HFFc6 (cell line): ENCODE measurements at regions not wholly inside any gene's neighbourhood (a gene's known extent, or its start where the extent isn't known, plus 50 kb on each side); places are given as distances from the start of the nearest gene placed in this dataset.

Experiments used
- DNase-seq: peaks from one replicate; pipeline ENCODE4 v3.0.0-alpha.2; 2018
- H3K27ac Mint-ChIP-seq: 2 replicates; pipeline ENCODE4 v1.8.0; 2020; ENCODE audit warnings: mild to moderate bottlenecking, mixed read lengths
- H3K27me3 Mint-ChIP-seq: 2 replicates; pipeline ENCODE4 v1.8.0; 2021; ENCODE audit warnings: mild to moderate bottlenecking, moderate library complexity, mixed read lengths; ENCODE audit not compliant: insufficient read depth
- H3K36me3 Mint-ChIP-seq: 2 replicates; pipeline ENCODE4 v1.8.0; 2021; ENCODE audit warnings: low read depth, mixed read lengths
- H3K4me1 Mint-ChIP-seq: 2 replicates; pipeline ENCODE4 v1.8.0; 2020; ENCODE audit warnings: low read depth, mixed read lengths
- H3K4me3 Mint-ChIP-seq: 2 replicates; pipeline ENCODE4 v1.8.0; 2020; ENCODE audit warnings: mild to moderate bottlenecking, moderate library complexity, mixed read lengths
- H3K9me3 Mint-ChIP-seq: 2 replicates; pipeline ENCODE4 v1.8.0; 2020; ENCODE audit warnings: mild to moderate bottlenecking, mixed read lengths
- CTCF ChIP-seq: fragments of 200-600 bp; sonication (generic); IDR thresholded peaks from 2 replicates; pipeline ENCODE4 v1.5.0; 2021; ENCODE audit warnings: antibody characterized with exemption, mild to moderate bottlenecking

GRCh38 chr1:94713472-94714141, 106.5 kb upstream of the SLC44A3 start:
- peaks cover 2% of the 10 kb centered on the region; the same call in 1 of the 2 replicates for H3K27me3 Mint-ChIP-seq
- peak overlapping the region; percentile 86 for H3K27ac Mint-ChIP-seq
- peaks cover 5% of the 10 kb centered on the region; the same call in 1 of the 2 replicates for H3K36me3 Mint-ChIP-seq
- no peaks in the 10 kb centered on the region for H3K9me3 Mint-ChIP-seq
- H3K4me3 Mint-ChIP-seq = peak overlapping the region; percentile 3; the same call in 1 of the 2 replicates
- no peak for TF ChIP-seq CTCF
- DNase-seq = peak; percentile 94
- H3K4me1 Mint-ChIP-seq = peaks cover 63% of the 10 kb centered on the region

- Mint-ChIP-seq H3K4me3 (peak overlapping the region; percentile 4; the same call in 1 of the 2 replicates), H3K4me1 (peaks cover 87% of the 10 kb centered on the region), H3K27ac (peak overlapping the region; percentile 84), H3K9me3 (no peaks in the 10 kb centered on the region), H3K27me3 (peaks cover 2% of the 10 kb centered on the region; the same call in 1 of the 2 replicates), H3K36me3 (peaks cover 5% of the 10 kb centered on the region; the same call in 1 of the 2 replicates)
- peak; percentile 92 for DNase-seq
- TF ChIP-seq CTCF = no peak
These were observed 110.1 kb upstream of the SLC44A3 start for GRCh38 chr1:94709891-94710581.

- Mint-ChIP-seq H3K27me3 (peaks cover 2% of the 10 kb centered on the region; the same call in 1 of the 2 replicates), H3K4me3 (no peak overlapping the region), H3K36me3 (peaks cover 5% of the 10 kb centered on the region; the same call in 1 of the 2 replicates), H3K9me3 (no peaks in the 10 kb centered on the region), H3K4me1 (peaks cover 91% of the 10 kb centered on the region), H3K27ac (peak overlapping the region; percentile 84)
- TF ChIP-seq CTCF = no peak
- no peak for DNase-seq
These were observed 111.3 kb upstream of the SLC44A3 start for GRCh38 chr1:94708811-94709210.

- Mint-ChIP-seq H3K27ac (peak overlapping the region; percentile 84; the same call in 1 of the 2 replicates), H3K27me3 (peaks cover 2% of the 10 kb centered on the region; the same call in 1 of the 2 replicates), H3K4me3 (no peak overlapping the region), H3K4me1 (peaks cover 86% of the 10 kb centered on the region), H3K36me3 (peaks cover 5% of the 10 kb centered on the region; the same call in 1 of the 2 replicates), H3K9me3 (no peaks in the 10 kb centered on the region)
- DNase-seq = no peak
- no peak for TF ChIP-seq CTCF
These were observed 111.9 kb upstream of the SLC44A3 start for GRCh38 chr1:94708299-94708685.

GRCh38 chr1:94707321-94708298, 112.5 kb upstream of the SLC44A3 start:
- Mint-ChIP-seq H3K9me3 (no peaks in the 10 kb centered on the region), H3K36me3 (peaks cover 5% of the 10 kb centered on the region; the same call in 1 of the 2 replicates), H3K4me3 (no peak overlapping the region), H3K27ac (peak overlapping the region; percentile 57; the same call in 1 of the 2 replicates), H3K27me3 (peaks cover 2% of the 10 kb centered on the region; the same call in 1 of the 2 replicates), H3K4me1 (peaks cover 86% of the 10 kb centered on the region)
- DNase-seq = no peak
- TF ChIP-seq CTCF = no peak
